ENCODE measurements at regions not wholly inside any gene's neighbourhood (a gene's known extent, or its start where the extent isn't known, plus 50 kb on each side); places are given as distances from the start of the nearest gene placed in this dataset.

GRCh38 chr1:79859212-79859948 is 852.9 kb upstream of the ADGRL4 start:
- no peak overlapping the region for H3K4me3 ChIP-seq (ENCODE audit: low read depth in 2 of 2, low read length in 2 of 2)
- no peaks in the 10 kb centered on the region for H3K27me3 ChIP-seq (ENCODE audit: control insufficient read depth, insufficient read depth, low read length)
- in situ Hi-C loops (cut with HindIII; ENCODE audit: low pct_unique_long_range_greater_than_20kb, low sequenced_read_pairs) = no loop called here
- no peaks in the 10 kb centered on the region for H3K9me3 ChIP-seq (ENCODE audit: control insufficient read depth, insufficient read depth, low read depth, low read length)
- no peak overlapping the region for H3K27ac ChIP-seq (ENCODE audit: low read length)
- CTCF ChIA-PET = no interaction called here
- POLR2A ChIA-PET = no interaction called here
- no TSS peak for BruUV-seq (replicated peaks)
- intact Hi-C loops (cut with micrococcal nuclease; ENCODE audit: unreplicated experiment) = no loop called here
- DNase-seq (ENCODE audit: low read depth, low spot score) (no peak), ATAC-seq (no peak)
- no peak for TF ChIP-seq SIN3A (IDR thresholded peaks at IDR 0.05; ENCODE audit: borderline replicate concordance, insufficient read depth, low read depth, low read length)
- no peak for TF ChIP-seq TCF7L2 (IDR thresholded peaks at IDR 0.05; ENCODE audit: low read depth, low read length)
- TF ChIP-seq CTCF (IDR thresholded peaks at IDR 0.05) = no peak
- TF ChIP-seq REST (IDR thresholded peaks at IDR 0.05; ENCODE audit: insufficient read depth in 1 of 2, low read depth in 2 of 2, low read length in 1 of 2) = no peak
- no peak for TF ChIP-seq POLR2AphosphoS5 (IDR thresholded peaks at IDR 0.05; ENCODE audit: low read depth, low read length)
- H3K4me1 ChIP-seq (ENCODE audit: control insufficient read depth, insufficient read depth, low read length) = no peaks in the 10 kb centered on the region
- no peaks in the 10 kb centered on the region for H3K36me3 ChIP-seq (ENCODE audit: control insufficient read depth, insufficient read depth, low read length)

- in situ Hi-C loops (cut with HindIII; ENCODE audit: low pct_unique_long_range_greater_than_20kb, low sequenced_read_pairs) = no loop called here
- TF ChIP-seq CTCF (IDR thresholded peaks at IDR 0.05) (peak; percentile 41), REST (IDR thresholded peaks at IDR 0.05; ENCODE audit: insufficient read depth in 1 of 2, low read depth in 2 of 2, low read length in 1 of 2) (no peak), POLR2AphosphoS5 (IDR thresholded peaks at IDR 0.05; ENCODE audit: low read depth, low read length) (no peak), TCF7L2 (IDR thresholded peaks at IDR 0.05; ENCODE audit: low read depth, low read length) (no peak), SIN3A (IDR thresholded peaks at IDR 0.05; ENCODE audit: borderline replicate concordance, insufficient read depth, low read depth, low read length) (no peak)
- intact Hi-C loops (cut with micrococcal nuclease; ENCODE audit: unreplicated experiment) = no loop called here
- H3K9me3 ChIP-seq (ENCODE audit: control insufficient read depth, insufficient read depth, low read depth, low read length) = no peaks in the 10 kb centered on the region
- DNase-seq (ENCODE audit: low read depth, low spot score) = no peak
- ChIA-PET CTCF (no interaction called here), POLR2A (no interaction called here)
- no peaks in the 10 kb centered on the region for H3K27me3 ChIP-seq (ENCODE audit: control insufficient read depth, insufficient read depth, low read length)
- H3K36me3 ChIP-seq (ENCODE audit: control insufficient read depth, insufficient read depth, low read length) = no peaks in the 10 kb centered on the region
- H3K27ac ChIP-seq (ENCODE audit: low read length) = no peak overlapping the region
- no peak for ATAC-seq
- H3K4me3 ChIP-seq (ENCODE audit: low read depth in 2 of 2, low read length in 2 of 2) = no peak overlapping the region
- no TSS peak for BruUV-seq (replicated peaks)
- no peaks in the 10 kb centered on the region for H3K4me1 ChIP-seq (ENCODE audit: control insufficient read depth, insufficient read depth, low read length)
Measured at GRCh38 chr1:79852004-79852403, 845.5 kb upstream of the ADGRL4 start.

All from Panc1 (cell line).